IMR-90 (cell line): ENCODE measurements at regions not wholly inside any gene's neighbourhood (a gene's known extent, or its start where the extent isn't known, plus 50 kb on each side); places are given as distances from the start of the nearest gene placed in this dataset.

Experiments
- ATAC-seq: fragments of 200-7000 bp; cut with Tn5 transposase; 2 replicates; pipeline ENCODE4 v1.9.1; 2020; ENCODE audit warnings: low read depth, mild to moderate bottlenecking, moderate library complexity
- BruUV-seq: library from RNA; stranded (reverse); fragments of 400-500 nt; replicated peaks from 2 replicates; lab custom pipeline; 2021; lab: Mats Ljungman, UMichigan
- CTCF ChIA-PET: fragments of 300-600 bp; formaldehyde crosslinking; extraction: SDS; loops from one replicate; lab custom pipeline; 2021; ENCODE audit warnings: antibody characterized with exemption; lab: Yijun Ruan, JAX
- POLR2A ChIA-PET: fragments of 300-600 bp; sonication (Branson Sonifier 250); formaldehyde crosslinking; loops from one replicate; lab custom pipeline; 2022; ENCODE audit warnings: antibody characterized with exemption; ENCODE audit not compliant: unreplicated experiment; lab: Charles Lee
- DNase-seq: peaks from one replicate; pipeline ENCODE4 v3.0.0; 2013
- H2AFZ ChIP-seq: replicated peaks from 2 replicates; pipeline ENCODE3; 2013; ENCODE audit warnings: low read length, mild to moderate bottlenecking; ENCODE audit not compliant: poor library complexity
- H2AK5ac ChIP-seq: 2 replicates; pipeline ENCODE4 v1.6.1; 2013; ENCODE audit warnings: low read depth, low read length, inconsistent platforms
- H2AK9ac ChIP-seq: replicated peaks from 2 replicates; pipeline ENCODE3; 2013; ENCODE audit warnings: mild to moderate bottlenecking, low read depth, low read length, moderate library complexity; ENCODE audit not compliant: poor library complexity
- H2BK120ac ChIP-seq: 2 replicates; pipeline ENCODE4 v1.6.1; 2013; ENCODE audit warnings: low read depth, low read length, inconsistent platforms
- H2BK15ac ChIP-seq: 3 replicates; pipeline ENCODE4 v1.6.1; 2013; ENCODE audit warnings: low read depth, low read length, inconsistent platforms
- H2BK20ac ChIP-seq: 2 replicates; pipeline ENCODE4 v1.6.1; 2013; ENCODE audit warnings: low read depth, mild to moderate bottlenecking, inconsistent platforms, low read length, moderate library complexity
- H2BK5ac ChIP-seq: 2 replicates; pipeline ENCODE4 v1.6.1; 2013; ENCODE audit warnings: mild to moderate bottlenecking, low read depth, low read length, inconsistent platforms; ENCODE audit not compliant: poor library complexity, severe bottlenecking
- H3K14ac ChIP-seq: replicated peaks from 2 replicates; pipeline ENCODE4 v1.6.1; 2013; ENCODE audit warnings: low read depth, low read length, inconsistent platforms
- H3K18ac ChIP-seq: 2 replicates; pipeline ENCODE4 v1.6.1; 2013; ENCODE audit warnings: low read depth, low read length, control low read depth
- H3K23ac ChIP-seq: 2 replicates; pipeline ENCODE4 v1.6.1; 2013; ENCODE audit warnings: low read depth, low read length, inconsistent platforms
- H3K27ac ChIP-seq: 2 replicates; pipeline ENCODE4 v1.5.1; 2013; ENCODE audit warnings: mild to moderate bottlenecking, control low read depth, low read length; ENCODE audit not compliant: insufficient read depth
- H3K27me3 ChIP-seq: 2 replicates; pipeline ENCODE4 v1.6.1; 2013; ENCODE audit warnings: low read length; ENCODE audit not compliant: control insufficient read depth, insufficient read depth
- H3K36me3 ChIP-seq: 2 replicates; pipeline ENCODE4 v1.6.1; 2013; ENCODE audit warnings: low read length, mixed read lengths; ENCODE audit not compliant: control insufficient read depth, insufficient read depth
- H3K4ac ChIP-seq: 2 replicates; pipeline ENCODE4 v1.6.1; 2013; ENCODE audit warnings: low read depth, low read length, inconsistent platforms
- H3K4me1 ChIP-seq: 2 replicates; pipeline ENCODE4 v1.6.1; 2013; ENCODE audit warnings: low read length, mixed read lengths; ENCODE audit not compliant: control insufficient read depth, insufficient read depth
- H3K4me2 ChIP-seq: 2 replicates; pipeline ENCODE4 v1.6.1; 2013; ENCODE audit warnings: low read depth, mild to moderate bottlenecking, control low read depth, low read length, moderate library complexity
- H3K4me3 ChIP-seq: 2 replicates; pipeline ENCODE4 v1.5.1; 2013; ENCODE audit warnings: low read depth, mild to moderate bottlenecking, control low read depth, low read length, moderate library complexity; ENCODE audit not compliant: insufficient read depth
- H3K56ac ChIP-seq: 2 replicates; pipeline ENCODE4 v1.6.1; 2013; ENCODE audit warnings: low read length, inconsistent platforms; ENCODE audit not compliant: insufficient read depth; ENCODE audit errors: extremely low read depth
- H3K79me1 ChIP-seq, 2 experiments: 2 replicates each; pipeline ENCODE4 v1.6.1; 2013; ENCODE audit warnings: low read length in 2 of 2, inconsistent platforms in 1 of 2, low read depth in 1 of 2
- H3K9ac ChIP-seq: 2 replicates; pipeline ENCODE4 v1.6.1; 2013; ENCODE audit warnings: low read depth, low read length, control low read depth
- H3K9me1 ChIP-seq: 2 replicates; pipeline ENCODE4 v1.6.1; 2013; ENCODE audit warnings: low read length, inconsistent platforms; ENCODE audit not compliant: insufficient read depth
- H3K9me3 ChIP-seq: 2 replicates; pipeline ENCODE4 v1.6.1; 2013; ENCODE audit warnings: low read length; ENCODE audit not compliant: control insufficient read depth, insufficient read depth
- H4K20me1 ChIP-seq: 2 replicates; pipeline ENCODE4 v1.6.1; 2013; ENCODE audit warnings: low read length, inconsistent platforms; ENCODE audit not compliant: insufficient read depth
- H4K5ac ChIP-seq: 2 replicates; pipeline ENCODE4 v1.6.1; 2013; ENCODE audit warnings: mild to moderate bottlenecking, low read depth, low read length, control low read depth
- H4K8ac ChIP-seq, 2 experiments: 2 replicates each; pipeline ENCODE4 v1.6.1; 2013; ENCODE audit warnings: low read depth in 2 of 2, low read length in 2 of 2, control low read depth in 1 of 2, inconsistent platforms in 1 of 2
- H4K91ac ChIP-seq: 2 replicates; pipeline ENCODE4 v1.6.1; 2013; ENCODE audit warnings: low read depth, low read length, inconsistent platforms; ENCODE audit not compliant: insufficient read depth
- CEBPB ChIP-seq: IDR thresholded peaks from 2 replicates; pipeline ENCODE4 v1.6.1; 2012; ENCODE audit warnings: low read depth, low read length, improper control_type of control experiment
- FOS ChIP-seq: fragments of 150-350 bp; IDR thresholded peaks from 2 replicates; pipeline ENCODE4 v1.6.1; 2016; ENCODE audit warnings: low read depth, low read length
- MAZ ChIP-seq: IDR thresholded peaks from 2 replicates; pipeline ENCODE4 v1.6.1; 2012; ENCODE audit warnings: low read depth, mild to moderate bottlenecking, low read length, improper control_type of control experiment, moderate library complexity, borderline replicate concordance
- MXI1 ChIP-seq: IDR thresholded peaks from 2 replicates; pipeline ENCODE4 v1.6.1; 2012; ENCODE audit warnings: low read depth, mild to moderate bottlenecking, low read length, moderate library complexity, borderline replicate concordance
- POLR2A ChIP-seq: IDR thresholded peaks from 2 replicates; pipeline ENCODE4 v1.6.1; 2012; ENCODE audit warnings: mild to moderate bottlenecking, low read depth, low read length
- WGBS, 2 experiments: methylation state at CpG; one replicate each; pipeline versions ENCODE4 v1.1.5 to v1.1.7; 2013; ENCODE audit warnings: missing lambda C conversion rate in 2 of 2; ENCODE audit not compliant: insufficient read length in 1 of 2; ENCODE audit errors: extremely low coverage in 2 of 2; 5-methylcytosine and 5-hydroxymethylcytosine counted together
- dilution Hi-C: fragments of 300-500 bp; cut with HindIII; formaldehyde crosslinking; loops from one replicate; pipeline ENCODE4 v1.14.3; 2018; ENCODE audit warnings: low sequenced_read_pairs; ENCODE audit not compliant: unreplicated experiment
- in situ Hi-C: fragments of 300-500 bp; cut with MboI; formaldehyde crosslinking; loops from 3 replicates; pipeline ENCODE4 v1.14.3; 2019; ENCODE audit warnings: low sequenced_read_pairs, inconsistent platforms, mixed read lengths
- intact Hi-C: fragments of 100-400 bp; cut with micrococcal nuclease; formaldehyde crosslinking; loops from 2 replicates; pipeline ENCODE4 v1.10.0; 2022
- TF ChIP-seq, protein P1 (sequence below): conservative IDR thresholded peaks from 2 replicates; pipeline ENCODE4 v1.5.1; 2012; ENCODE audit warnings: mild to moderate bottlenecking, low read depth, low read length, improper control_type of control experiment

DNA sequence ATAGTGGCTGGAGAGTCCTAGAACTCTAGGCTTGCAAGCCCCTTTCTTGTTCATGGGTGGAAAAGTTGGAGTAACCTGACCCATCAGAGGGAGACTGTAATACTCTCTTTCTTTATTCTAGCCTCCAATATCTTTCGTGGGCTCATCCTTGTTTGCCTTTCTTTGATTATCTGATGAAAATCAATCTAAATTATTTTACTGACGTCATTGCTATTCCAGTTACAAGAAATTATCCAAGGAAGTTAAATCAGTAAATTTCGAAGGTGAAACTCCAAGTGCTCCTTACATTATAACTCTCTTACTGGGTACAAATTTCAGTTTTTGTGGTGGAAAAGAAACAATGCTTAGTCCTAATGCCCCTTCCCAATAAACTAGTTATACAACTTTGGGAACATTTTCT is 412.9 kb downstream of the IDS start:
- no peak overlapping the region for H3K23ac ChIP-seq
- no peak overlapping the region for H3K14ac ChIP-seq
- no peaks in the 10 kb centered on the region for H3K4me1 ChIP-seq
- no TSS peak for BruUV-seq
- intact Hi-C loops (no loop called here), in situ Hi-C loops (no loop called here), dilution Hi-C loops (no loop called here)
- H4K8ac ChIP-seq, result no peak overlapping the region
- no peak overlapping the region for H3K4me2 ChIP-seq
- no peaks in the 10 kb centered on the region for H3K27me3 ChIP-seq
- H3K4me3 ChIP-seq, result no peak overlapping the region
- ChIA-PET POLR2A (no interaction called here), CTCF (no interaction called here)
- DNase-seq (no peak), ATAC-seq (no peak)
- no peak overlapping the region for H3K18ac ChIP-seq
- H3K9me3 ChIP-seq, result no peaks in the 10 kb centered on the region
- H3K9me1 ChIP-seq, result no peaks in the 10 kb centered on the region
- H3K9ac ChIP-seq, result no peak overlapping the region
- TF ChIP-seq MAZ, result no peak
- TF ChIP-seq MXI1, result no peak
- TF ChIP-seq FOS, result no peak
- no peak for TF ChIP-seq POLR2A
- TF ChIP-seq CEBPB, result no peak
- TF ChIP-seq, protein P1, sequence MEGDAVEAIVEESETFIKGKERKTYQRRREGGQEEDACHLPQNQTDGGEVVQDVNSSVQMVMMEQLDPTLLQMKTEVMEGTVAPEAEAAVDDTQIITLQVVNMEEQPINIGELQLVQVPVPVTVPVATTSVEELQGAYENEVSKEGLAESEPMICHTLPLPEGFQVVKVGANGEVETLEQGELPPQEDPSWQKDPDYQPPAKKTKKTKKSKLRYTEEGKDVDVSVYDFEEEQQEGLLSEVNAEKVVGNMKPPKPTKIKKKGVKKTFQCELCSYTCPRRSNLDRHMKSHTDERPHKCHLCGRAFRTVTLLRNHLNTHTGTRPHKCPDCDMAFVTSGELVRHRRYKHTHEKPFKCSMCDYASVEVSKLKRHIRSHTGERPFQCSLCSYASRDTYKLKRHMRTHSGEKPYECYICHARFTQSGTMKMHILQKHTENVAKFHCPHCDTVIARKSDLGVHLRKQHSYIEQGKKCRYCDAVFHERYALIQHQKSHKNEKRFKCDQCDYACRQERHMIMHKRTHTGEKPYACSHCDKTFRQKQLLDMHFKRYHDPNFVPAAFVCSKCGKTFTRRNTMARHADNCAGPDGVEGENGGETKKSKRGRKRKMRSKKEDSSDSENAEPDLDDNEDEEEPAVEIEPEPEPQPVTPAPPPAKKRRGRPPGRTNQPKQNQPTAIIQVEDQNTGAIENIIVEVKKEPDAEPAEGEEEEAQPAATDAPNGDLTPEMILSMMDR, result no peak
- no peak overlapping the region for H2BK15ac ChIP-seq
- H4K5ac ChIP-seq, result no peak overlapping the region
- H3K4ac ChIP-seq, result no peak overlapping the region
- H2AFZ ChIP-seq, result no peak overlapping the region
- no peak overlapping the region for H2AK9ac ChIP-seq
- no peak overlapping the region for H3K27ac ChIP-seq
- H2BK5ac ChIP-seq, result no peak overlapping the region
- no peaks in the 10 kb centered on the region for H4K20me1 ChIP-seq
- no peaks in the 10 kb centered on the region for H3K36me3 ChIP-seq
- H2AK5ac ChIP-seq, result no peak overlapping the region
- no peak overlapping the region for H4K91ac ChIP-seq
- no peak overlapping the region for H2BK120ac ChIP-seq
- no peaks in the 10 kb centered on the region for H3K79me1 ChIP-seq
- no peak overlapping the region for H3K56ac ChIP-seq
- no CpG with 5 or more reads among the region's 3 CpGs for WGBS, 2 experiments
- H2BK20ac ChIP-seq, result no peak overlapping the region
